PC-9 (cell line): ENCODE measurements at regions not wholly inside any gene's neighbourhood (a gene's known extent, or its start where the extent isn't known, plus 50 kb on each side); places are given as distances from the start of the nearest gene placed in this dataset.

Experiments used
- BruUV-seq: library from RNA; stranded (reverse); fragments of 400-500 nt; replicated peaks from 2 replicates; lab custom pipeline; 2021; lab: Mats Ljungman, UMichigan
- CTCF ChIA-PET: fragments of 300-600 bp; sonication (Branson Sonifier 250); formaldehyde crosslinking; loops from one replicate; lab custom pipeline; 2022; ENCODE audit warnings: antibody characterized with exemption; lab: Charles Lee
- POLR2A ChIA-PET: fragments of 300-600 bp; sonication (Branson Sonifier 250); formaldehyde crosslinking; loops from one replicate; lab custom pipeline; 2022; ENCODE audit warnings: antibody characterized with exemption; ENCODE audit not compliant: unreplicated experiment; lab: Charles Lee
- DNase-seq, 2 experiments: peaks; one replicate each; pipeline versions ENCODE4 v3.0.0 to v3.0.0-alpha.2; 2015 to 2022; ENCODE audit warnings: mixed read lengths in 1 of 2
- H2AFZ ChIP-seq: fragments of 200-600 bp; sonication (generic); 2 replicates; pipeline ENCODE4 v1.8.1; 2017; ENCODE audit warnings: antibody characterized with exemption
- H3F3A ChIP-seq: fragments of 200-600 bp; sonication (generic); 2 replicates; pipeline ENCODE4 v1.8.1; 2017; ENCODE audit warnings: antibody characterized with exemption, mild to moderate bottlenecking, low read depth; ENCODE audit not compliant: insufficient read depth
- H3K27ac ChIP-seq: fragments of 200-600 bp; sonication (generic); 2 replicates; pipeline ENCODE4 v1.6.1; 2016; ENCODE audit warnings: mixed run types
- H3K27me3 ChIP-seq: fragments of 200-600 bp; sonication (generic); 2 replicates; pipeline ENCODE4 v1.6.1; 2016; ENCODE audit warnings: low read depth, mixed run types; ENCODE audit not compliant: insufficient read depth
- H3K36me3 ChIP-seq: fragments of 200-600 bp; sonication (generic); 2 replicates; pipeline ENCODE4 v1.6.1; 2016; ENCODE audit warnings: low read depth, mixed run types
- H3K4me1 ChIP-seq: fragments of 200-600 bp; sonication (generic); replicated peaks from 2 replicates; pipeline ENCODE4 v1.6.1; 2016; ENCODE audit warnings: mixed run types; ENCODE audit not compliant: insufficient read depth
- H3K4me2 ChIP-seq: fragments of 200-600 bp; sonication (generic); 2 replicates; pipeline ENCODE4 v1.6.1; 2017; ENCODE audit warnings: mixed run types
- H3K4me3 ChIP-seq: fragments of 200-600 bp; sonication (generic); 2 replicates; pipeline ENCODE4 v1.6.1; 2016; ENCODE audit warnings: mixed run types
- H3K79me2 ChIP-seq: fragments of 200-600 bp; sonication (generic); 2 replicates; pipeline ENCODE4 v1.6.1; 2017; ENCODE audit warnings: low read depth, mixed run types
- H3K9me2 ChIP-seq: fragments of 200-600 bp; sonication (generic); 2 replicates; pipeline ENCODE4 v1.8.1; 2017; ENCODE audit warnings: mild to moderate bottlenecking; ENCODE audit not compliant: insufficient read depth
- H3K9me3 ChIP-seq: fragments of 200-600 bp; sonication (generic); 2 replicates; pipeline ENCODE4 v1.8.1; 2016; ENCODE audit warnings: low read depth; ENCODE audit not compliant: insufficient read depth
- H4K20me1 ChIP-seq: fragments of 200-600 bp; sonication (generic); 2 replicates; pipeline ENCODE4 v1.8.1; 2017; ENCODE audit not compliant: insufficient read depth
- CTCF ChIP-seq: fragments of 200-600 bp; sonication (generic); conservative IDR thresholded peaks from 2 replicates; pipeline ENCODE4 v1.6.1; 2017; ENCODE audit warnings: mixed run types, antibody characterized with exemption, mild to moderate bottlenecking, moderate library complexity
- EZH2 ChIP-seq: fragments of 200-600 bp; sonication (generic); IDR thresholded peaks from 2 replicates; pipeline ENCODE4 v1.8.0; 2017; ENCODE audit warnings: antibody characterized with exemption, low read depth
- intact Hi-C: fragments of 100-400 bp; cut with micrococcal nuclease; formaldehyde crosslinking; loops from one replicate; pipeline ENCODE4 v1.10.0; 2022; ENCODE audit not compliant: unreplicated experiment

- no peaks in the 10 kb centered on the region for H3K4me1 ChIP-seq
- H3K36me3 ChIP-seq, result no peaks in the 10 kb centered on the region
- no peaks in the 10 kb centered on the region for H3K27me3 ChIP-seq
- no peak overlapping the region for H3K4me2 ChIP-seq
- H4K20me1 ChIP-seq, result no peaks in the 10 kb centered on the region
- H3K79me2 ChIP-seq, result no peaks in the 10 kb centered on the region
- ChIA-PET CTCF (no interaction called here), POLR2A (interaction anchor here (0.6 kb wide), 1 partner anchor 364 kb away, joined by 6 read pairs; no protein-coding TSS in a partner anchor)
- no peak overlapping the region for H3K27ac ChIP-seq
- no TSS peak for BruUV-seq
- DNase-seq, result no peak
- H3K9me2 ChIP-seq, result no peaks in the 10 kb centered on the region
- no peak overlapping the region for H2AFZ ChIP-seq
- intact Hi-C loops, result no loop called here
- H3K9me3 ChIP-seq, result no peaks in the 10 kb centered on the region
- TF ChIP-seq EZH2 (no peak), CTCF (no peak)
- H3F3A ChIP-seq, result no peaks in the 10 kb centered on the region
- no peak overlapping the region for H3K4me3 ChIP-seq
Observed at GRCh38 chr3:99321261-99321660, 317.1 kb upstream of the COL8A1 start.

DNA sequence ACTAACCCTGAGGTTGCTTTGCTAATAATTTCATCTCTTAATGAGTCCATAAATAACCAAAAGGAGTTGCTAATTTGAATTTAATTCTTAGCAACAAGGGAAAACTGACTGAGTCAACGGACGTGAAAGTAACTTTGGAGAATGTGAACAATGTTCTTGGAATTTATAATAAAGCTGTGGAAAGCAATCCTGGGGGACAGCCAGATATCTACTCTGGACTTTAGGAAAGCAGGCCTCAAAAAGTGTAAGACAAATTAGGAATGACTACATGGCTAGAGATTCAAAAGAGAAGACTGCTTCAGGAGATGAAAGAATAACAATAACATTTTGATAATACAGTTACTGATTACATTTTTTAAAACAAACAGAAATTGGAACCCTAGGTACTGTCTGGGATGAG, 318.4 kb upstream of the COL8A1 start:
- intact Hi-C loops, result no loop called here
- Histone ChIP-seq H3K4me2 (no peak overlapping the region), H3K27me3 (no peaks in the 10 kb centered on the region), H3K36me3 (no peaks in the 10 kb centered on the region), H3K27ac (no peak overlapping the region), H2AFZ (no peak overlapping the region), H3K9me2 (no peaks in the 10 kb centered on the region), H3K79me2 (no peaks in the 10 kb centered on the region), H3K4me1 (no peaks in the 10 kb centered on the region), H3K9me3 (no peaks in the 10 kb centered on the region), H3F3A (no peaks in the 10 kb centered on the region), H3K4me3 (no peak overlapping the region), H4K20me1 (no peaks in the 10 kb centered on the region)
- POLR2A ChIA-PET, result no interaction called here
- CTCF ChIA-PET, result no interaction called here
- DNase-seq, result no peak
- no peak for TF ChIP-seq EZH2
- TF ChIP-seq CTCF, result no peak
- no TSS peak for BruUV-seq

DNA sequence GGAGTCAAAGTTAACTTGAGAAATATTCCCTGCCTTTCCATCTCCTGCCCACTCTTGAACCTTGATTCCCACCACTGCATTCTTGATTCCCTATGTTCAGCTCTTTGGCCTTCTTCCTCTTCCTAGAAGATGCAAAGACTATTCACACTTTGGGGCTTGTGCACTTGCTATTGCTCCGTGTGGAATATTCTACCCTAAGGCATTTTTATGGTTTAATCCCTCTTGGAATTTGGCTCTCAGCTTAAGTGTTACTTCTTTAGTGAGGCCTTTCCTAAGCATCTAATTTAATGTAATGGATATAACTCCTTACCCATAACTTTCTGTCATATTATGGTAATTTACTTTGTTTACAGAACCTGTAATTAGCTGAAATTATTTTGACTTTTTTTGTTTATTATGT, 318.9 kb upstream of the COL8A1 start:
- intact Hi-C loops, result no loop called here
- Histone ChIP-seq H3K4me2 (no peak overlapping the region), H3F3A (no peaks in the 10 kb centered on the region), H4K20me1 (no peaks in the 10 kb centered on the region), H3K36me3 (no peaks in the 10 kb centered on the region), H3K9me3 (no peaks in the 10 kb centered on the region), H3K27me3 (no peaks in the 10 kb centered on the region), H3K4me1 (no peaks in the 10 kb centered on the region), H2AFZ (no peak overlapping the region), H3K4me3 (no peak overlapping the region), H3K9me2 (no peaks in the 10 kb centered on the region), H3K79me2 (no peaks in the 10 kb centered on the region), H3K27ac (no peak overlapping the region)
- no peak for DNase-seq
- BruUV-seq, result no TSS peak
- POLR2A ChIA-PET, result no interaction called here
- TF ChIP-seq EZH2 (no peak), CTCF (no peak)
- CTCF ChIA-PET, result no interaction called here
